ENCODE measurements at regions not wholly inside any gene's neighbourhood (a gene's known extent, or its start where the extent isn't known, plus 50 kb on each side); places are given as distances from the start of the nearest gene placed in this dataset.

- TF ChIP-seq CTCF (IDR thresholded peaks at IDR 0.05; ENCODE audit: insufficient read depth, low read depth, low read length) (no peak), EZH2 (IDR thresholded peaks at IDR 0.05; ENCODE audit: insufficient read depth, low read length) (no peak)
Measured at GRCh38 chr15:25246641-25247406, 192.0 kb downstream of the UBE3A start.

All from astrocyte (in vitro differentiated cells and primary cell).